IPS-15b (cell line): ENCODE measurements at regions not wholly inside any gene's neighbourhood (a gene's known extent, or its start where the extent isn't known, plus 50 kb on each side); places are given as distances from the start of the nearest gene placed in this dataset.

Source experiments
- H3K27me3 ChIP-seq: one replicate; pipeline ENCODE4 v1.6.1; 2013; ENCODE audit warnings: low read length; ENCODE audit not compliant: control insufficient read depth, insufficient read depth
- H3K36me3 ChIP-seq: one replicate; pipeline ENCODE4 v1.6.1; 2013; ENCODE audit warnings: low read length; ENCODE audit not compliant: control insufficient read depth, insufficient read depth
- H3K4me1 ChIP-seq: one replicate; pipeline ENCODE4 v1.6.1; 2013; ENCODE audit warnings: mild to moderate bottlenecking, low read length; ENCODE audit not compliant: control insufficient read depth, insufficient read depth
- H3K4me3 ChIP-seq: one replicate; pipeline ENCODE4 v1.5.1; 2013; ENCODE audit warnings: low read depth, low read length
- H3K9ac ChIP-seq: one replicate; pipeline ENCODE4 v1.6.1; 2013; ENCODE audit warnings: low read depth, mild to moderate bottlenecking, low read length
- H3K9me3 ChIP-seq: one replicate; pipeline ENCODE4 v1.6.1; 2013; ENCODE audit warnings: mild to moderate bottlenecking, low read length; ENCODE audit not compliant: control insufficient read depth, insufficient read depth

GRCh38 chr3:82423268-82424030, 662.0 kb upstream of the GBE1 start:
- H3K4me1 ChIP-seq, result peaks cover 22% of the 10 kb centered on the region
- no peaks in the 10 kb centered on the region for H3K9me3 ChIP-seq
- H3K9ac ChIP-seq, result no peak overlapping the region
- H3K4me3 ChIP-seq, result no peak overlapping the region
- H3K27me3 ChIP-seq, result no peaks in the 10 kb centered on the region
- no peaks in the 10 kb centered on the region for H3K36me3 ChIP-seq

- no peaks in the 10 kb centered on the region for H3K4me1 ChIP-seq
- no peak overlapping the region for H3K4me3 ChIP-seq
These were observed 655.4 kb upstream of the GBE1 start for GRCh38 chr3:82416830-82417229.

GRCh38 chr3:82416349-82416748, 654.9 kb upstream of the GBE1 start:
- no peaks in the 10 kb centered on the region for H3K9me3 ChIP-seq
- H3K4me3 ChIP-seq, result no peak overlapping the region
- H3K36me3 ChIP-seq, result no peaks in the 10 kb centered on the region
- H3K9ac ChIP-seq, result no peak overlapping the region
- no peaks in the 10 kb centered on the region for H3K4me1 ChIP-seq
- no peaks in the 10 kb centered on the region for H3K27me3 ChIP-seq

More at GRCh38 chr3:82416830-82417229, 655.4 kb upstream of the GBE1 start:
- H3K9ac ChIP-seq, result no peak overlapping the region
- H3K27me3 ChIP-seq, result no peaks in the 10 kb centered on the region
- no peaks in the 10 kb centered on the region for H3K36me3 ChIP-seq
- no peaks in the 10 kb centered on the region for H3K9me3 ChIP-seq

GRCh38 chr3:82413171-82413570, 651.7 kb upstream of the GBE1 start:
- Histone ChIP-seq H3K4me1 (no peaks in the 10 kb centered on the region), H3K27me3 (no peaks in the 10 kb centered on the region), H3K9me3 (no peaks in the 10 kb centered on the region), H3K4me3 (no peak overlapping the region), H3K9ac (no peak overlapping the region), H3K36me3 (no peaks in the 10 kb centered on the region)

GRCh38 chr3:82410366-82410765, 648.9 kb upstream of the GBE1 start:
- no peaks in the 10 kb centered on the region for H3K4me1 ChIP-seq
- H3K36me3 ChIP-seq, result no peaks in the 10 kb centered on the region
- H3K9me3 ChIP-seq, result no peaks in the 10 kb centered on the region
- H3K4me3 ChIP-seq, result no peak overlapping the region
- no peak overlapping the region for H3K9ac ChIP-seq
- no peaks in the 10 kb centered on the region for H3K27me3 ChIP-seq

GRCh38 chr3:82409842-82410241, 648.4 kb upstream of the GBE1 start:
- no peaks in the 10 kb centered on the region for H3K27me3 ChIP-seq
- no peaks in the 10 kb centered on the region for H3K36me3 ChIP-seq
- H3K4me3 ChIP-seq, result no peak overlapping the region
- no peaks in the 10 kb centered on the region for H3K4me1 ChIP-seq
- no peak overlapping the region for H3K9ac ChIP-seq
- no peaks in the 10 kb centered on the region for H3K9me3 ChIP-seq

- Histone ChIP-seq H3K4me1 (no peaks in the 10 kb centered on the region), H3K9me3 (no peaks in the 10 kb centered on the region), H3K36me3 (no peaks in the 10 kb centered on the region), H3K27me3 (no peaks in the 10 kb centered on the region), H3K9ac (no peak overlapping the region), H3K4me3 (no peak overlapping the region)
These were observed 630.8 kb upstream of the GBE1 start for GRCh38 chr3:82392203-82392775.

- no peaks in the 10 kb centered on the region for H3K27me3 ChIP-seq
- H3K9me3 ChIP-seq, result no peaks in the 10 kb centered on the region
- H3K4me3 ChIP-seq, result no peak overlapping the region
- H3K4me1 ChIP-seq, result no peaks in the 10 kb centered on the region
- H3K9ac ChIP-seq, result no peak overlapping the region
- H3K36me3 ChIP-seq, result no peaks in the 10 kb centered on the region
These were observed 629.4 kb upstream of the GBE1 start for GRCh38 chr3:82390868-82391267.

- H3K4me3 ChIP-seq, result no peak overlapping the region
- no peaks in the 10 kb centered on the region for H3K36me3 ChIP-seq
- H3K4me1 ChIP-seq, result no peaks in the 10 kb centered on the region
- no peak overlapping the region for H3K9ac ChIP-seq
- no peaks in the 10 kb centered on the region for H3K27me3 ChIP-seq
- H3K9me3 ChIP-seq, result no peaks in the 10 kb centered on the region
These were observed 625.2 kb upstream of the GBE1 start for GRCh38 chr3:82386647-82387046.

GRCh38 chr3:82384181-82384580, 622.7 kb upstream of the GBE1 start:
- Histone ChIP-seq H3K36me3 (no peaks in the 10 kb centered on the region), H3K27me3 (no peaks in the 10 kb centered on the region), H3K4me3 (no peak overlapping the region), H3K9me3 (peaks cover 4% of the 10 kb centered on the region), H3K4me1 (no peaks in the 10 kb centered on the region), H3K9ac (no peak overlapping the region)

- Histone ChIP-seq H3K27me3 (no peaks in the 10 kb centered on the region), H3K9ac (no peak overlapping the region), H3K4me3 (no peak overlapping the region), H3K4me1 (no peaks in the 10 kb centered on the region), H3K9me3 (peaks cover 9% of the 10 kb centered on the region), H3K36me3 (no peaks in the 10 kb centered on the region)
These were observed 621.4 kb upstream of the GBE1 start for GRCh38 chr3:82382831-82383230.

- peaks cover 20% of the 10 kb centered on the region for H3K9me3 ChIP-seq
- no peaks in the 10 kb centered on the region for H3K36me3 ChIP-seq
- no peaks in the 10 kb centered on the region for H3K4me1 ChIP-seq
- H3K27me3 ChIP-seq, result no peaks in the 10 kb centered on the region
- H3K4me3 ChIP-seq, result no peak overlapping the region
- H3K9ac ChIP-seq, result no peak overlapping the region
These were observed 616.9 kb upstream of the GBE1 start for GRCh38 chr3:82378392-82378791.
